HEK293 (cell line): ENCODE measurements at regions not wholly inside any gene's neighbourhood (a gene's known extent, or its start where the extent isn't known, plus 50 kb on each side); places are given as distances from the start of the nearest gene placed in this dataset.

ENCODE experiments used
- CTCF ChIP-seq: fragments of 450-650 bp; formaldehyde crosslinking; IDR thresholded peaks from 2 replicates; pipeline ENCODE4 v1.5.1; 2016; ENCODE audit warnings: missing biosample characterization, missing genetic modification characterization
- MEIS1 ChIP-seq: sonication (generic); formaldehyde crosslinking; IDR thresholded peaks from 2 replicates; pipeline ENCODE4 v1.8.1; 2022; ENCODE audit warnings: missing genetic modification reagents, mild to moderate bottlenecking, borderline replicate concordance
- ZNF112 ChIP-seq: fragments of 450-650 bp; formaldehyde crosslinking; IDR thresholded peaks from 2 replicates; pipeline ENCODE4 v1.5.0; 2017; ENCODE audit warnings: missing biosample characterization, missing genetic modification characterization
- ZNF391 ChIP-seq: fragments of 450-650 bp; formaldehyde crosslinking; IDR thresholded peaks from 2 replicates; pipeline ENCODE4 v1.5.1; 2016; ENCODE audit warnings: low read depth, missing biosample characterization, missing genetic modification characterization, borderline replicate concordance

- no peak for TF ChIP-seq ZNF391 (tag by site-specific recombination)
- TF ChIP-seq CTCF (tag by site-specific recombination) = no peak
- no peak for TF ChIP-seq MEIS1
- no peak for TF ChIP-seq ZNF112
Measured at GRCh38 chr5:125657936-125658335, 765.3 kb upstream of the GRAMD2B start.
